NCI-H128 (cell line): ENCODE measurements at regions not wholly inside any gene's neighbourhood (a gene's known extent, or its start where the extent isn't known, plus 50 kb on each side); places are given as distances from the start of the nearest gene placed in this dataset.
"Not testable (repeated sequence)": the region's sequence is repeated elsewhere in the genome, so short reads cannot be mapped to it uniquely, and the experiment has no call there.

Experiments used
- DNase-seq: peaks from one replicate; lab custom pipeline; 2025; ENCODE audit not compliant: unreplicated experiment; lab: John Stamatoyannopoulos, UW

- no peak for DNase-seq
These were observed 61.1 kb downstream of the MAD2L1 start for GRCh38 chr4:120005527-120005926.

GRCh38 chr4:120005076-120005475, 61.6 kb downstream of the MAD2L1 start:
- no peak for DNase-seq

GRCh38 chr4:120004054-120004453, 62.6 kb downstream of the MAD2L1 start:
- no peak for DNase-seq

GRCh38 chr4:120003193-120003592, 63.5 kb downstream of the MAD2L1 start:
- DNase-seq: no peak

- no peak for DNase-seq
These were observed 64.8 kb downstream of the MAD2L1 start for GRCh38 chr4:120001850-120002249.

GRCh38 chr4:120000591-120001296, 65.9 kb downstream of the MAD2L1 start:
- DNase-seq: no peak

GRCh38 chr4:119996024-119996423, 70.6 kb downstream of the MAD2L1 start:
- DNase-seq: not testable (repeated sequence)

- no peak for DNase-seq
These were observed 81.7 kb downstream of the MAD2L1 start for GRCh38 chr4:119984996-119985395.

- no peak for DNase-seq
These were observed 83.9 kb downstream of the MAD2L1 start for GRCh38 chr4:119982756-119983155.

- DNase-seq: no peak
These were observed 86.2 kb downstream of the MAD2L1 start for GRCh38 chr4:119980456-119980855.

GRCh38 chr4:119977076-119977940, 89.3 kb downstream of the MAD2L1 start:
- DNase-seq: no peak

- DNase-seq: no peak
These were observed 95.1 kb downstream of the MAD2L1 start for GRCh38 chr4:119971431-119972084.

GRCh38 chr4:119962631-119963030, 104.0 kb downstream of the MAD2L1 start:
- no peak for DNase-seq

GRCh38 chr4:119958983-119959382, 107.7 kb downstream of the MAD2L1 start:
- no peak for DNase-seq

- no peak for DNase-seq
These were observed 111.4 kb downstream of the MAD2L1 start for GRCh38 chr4:119955256-119955655.

GRCh38 chr4:119954487-119954886, 112.2 kb downstream of the MAD2L1 start:
- not testable (repeated sequence) for DNase-seq

- no peak for DNase-seq
These were observed 120.3 kb downstream of the MAD2L1 start for GRCh38 chr4:119946359-119946758.

GRCh38 chr4:119942806-119943205, 123.8 kb downstream of the MAD2L1 start:
- no peak for DNase-seq

- no peak for DNase-seq
These were observed 126.1 kb downstream of the MAD2L1 start for GRCh38 chr4:119940557-119940956.

GRCh38 chr4:119939071-119939995, 127.3 kb downstream of the MAD2L1 start:
- DNase-seq: no peak

GRCh38 chr4:119937746-119938145, 128.9 kb downstream of the MAD2L1 start:
- no peak for DNase-seq
